Neural cell (in vitro differentiated cells): ENCODE measurements at regions not wholly inside any gene's neighbourhood (a gene's known extent, or its start where the extent isn't known, plus 50 kb on each side); places are given as distances from the start of the nearest gene placed in this dataset.

Source experiments
- H2AFZ ChIP-seq: fragments of 200-600, 300-800 bp; sonication (generic), shearing (Covaris generic); 2 replicates; pipeline ENCODE4 v1.6.0; 2014; ENCODE audit warnings: low read depth, mild to moderate bottlenecking, antibody characterized with exemption, low read length, moderate library complexity
- H3F3A ChIP-seq: fragments of 200-600 bp; shearing (Covaris generic); 2 replicates; pipeline ENCODE4 v1.6.1; 2016; ENCODE audit warnings: mild to moderate bottlenecking, moderate library complexity, mixed read lengths, antibody characterized with exemption, low read length; ENCODE audit not compliant: insufficient read depth, poor library complexity, severe bottlenecking
- H3K27ac ChIP-seq: fragments of 200-600, 300-800 bp; sonication (generic), shearing (Covaris generic); 2 replicates; pipeline ENCODE4 v1.5.1; 2014; ENCODE audit warnings: mild to moderate bottlenecking, low read length, moderate library complexity
- H3K27me3 ChIP-seq: fragments of 300-800, 200-600 bp; sonication (generic), shearing (Covaris generic); 2 replicates; pipeline ENCODE4 v1.6.0; 2014; ENCODE audit warnings: mild to moderate bottlenecking, low read depth, low read length, moderate library complexity; ENCODE audit not compliant: insufficient read depth
- H3K36me3 ChIP-seq: fragments of 300-800, 200-600 bp; sonication (generic), shearing (Covaris generic); 2 replicates; pipeline ENCODE4 v1.5.1; 2014; ENCODE audit warnings: mild to moderate bottlenecking, antibody characterized with exemption, low read length, moderate library complexity; ENCODE audit not compliant: insufficient read depth
- H3K4me2 ChIP-seq: fragments of 300-800, 200-600 bp; sonication (generic), shearing (Covaris generic); 2 replicates; pipeline ENCODE4 v1.6.0; 2014; ENCODE audit warnings: mild to moderate bottlenecking, low read length
- H3K4me3 ChIP-seq: fragments of 300-800, 200-600 bp; sonication (generic), shearing (Covaris generic); 2 replicates; pipeline ENCODE4 v1.5.1; 2014; ENCODE audit warnings: mild to moderate bottlenecking, low read length, moderate library complexity
- H3K79me2 ChIP-seq: fragments of 200-600 bp; shearing (Covaris generic); replicated peaks from 2 replicates; pipeline ENCODE4 v1.6.0; 2014; ENCODE audit warnings: mild to moderate bottlenecking, low read length, moderate library complexity; ENCODE audit not compliant: insufficient read depth
- H3K9ac ChIP-seq: fragments of 300-800, 200-600 bp; sonication (generic), shearing (Covaris generic); 2 replicates; pipeline ENCODE4 v1.6.1; 2016; ENCODE audit warnings: mild to moderate bottlenecking, low read length, mixed read lengths
- H3K9me2 ChIP-seq: fragments of 200-600 bp; shearing (Covaris generic); 2 replicates; pipeline ENCODE4 v1.6.1; 2016; ENCODE audit warnings: mild to moderate bottlenecking, low read length, mixed read lengths; ENCODE audit not compliant: insufficient read depth
- H3K9me3 ChIP-seq: fragments of 200-600, 300-800 bp; sonication (generic), shearing (Covaris generic); 2 replicates; pipeline ENCODE4 v1.6.1; 2016; ENCODE audit warnings: mild to moderate bottlenecking, mixed run types, low read length, moderate library complexity, mixed read lengths
- H4K20me1 ChIP-seq: fragments of 200-600 bp; shearing (Covaris generic); 2 replicates; pipeline ENCODE4 v1.6.1; 2016; ENCODE audit warnings: mild to moderate bottlenecking, mixed run types; ENCODE audit not compliant: insufficient read depth
- CTCF ChIP-seq: fragments of 450-650 bp; IDR thresholded peaks from 2 replicates; pipeline ENCODE4 v1.5.1; 2014; ENCODE audit warnings: antibody characterized with exemption, mild to moderate bottlenecking, moderate library complexity; ENCODE audit not compliant: poor library complexity, severe bottlenecking
- EP300 ChIP-seq: fragments of 450-650 bp; conservative IDR thresholded peaks from 2 replicates; pipeline ENCODE4 v1.6.1; 2014; ENCODE audit warnings: antibody characterized with exemption, mild to moderate bottlenecking, moderate library complexity; ENCODE audit not compliant: poor library complexity, severe bottlenecking
- EZH2 ChIP-seq: fragments of 200-600, 300-800 bp; shearing (Covaris generic), sonication (generic); IDR thresholded peaks from 2 replicates; pipeline ENCODE4 v1.6.1; 2014; ENCODE audit warnings: antibody characterized with exemption, low read length, borderline replicate concordance, mild to moderate bottlenecking; ENCODE audit not compliant: insufficient read depth, poor library complexity, severe bottlenecking
- MXI1 ChIP-seq: fragments of 450-650 bp; conservative IDR thresholded peaks from 2 replicates; pipeline ENCODE4 v1.6.1; 2014; ENCODE audit warnings: antibody characterized with exemption, mild to moderate bottlenecking; ENCODE audit not compliant: poor library complexity, severe bottlenecking
- POLR2AphosphoS5 ChIP-seq: IDR thresholded peaks from 2 replicates; pipeline ENCODE4 v1.6.1; 2012
- RAD21 ChIP-seq: fragments of 450-650 bp; conservative IDR thresholded peaks from 2 replicates; pipeline ENCODE4 v1.6.1; 2014; ENCODE audit warnings: antibody characterized with exemption, mild to moderate bottlenecking, moderate library complexity
- REST ChIP-seq: IDR thresholded peaks from 2 replicates; pipeline ENCODE4 v1.6.1; 2012; ENCODE audit warnings: borderline replicate concordance
- SMC3 ChIP-seq: fragments of 450-650 bp; conservative IDR thresholded peaks from 2 replicates; pipeline ENCODE4 v1.6.1; 2014; ENCODE audit warnings: antibody characterized with exemption, mild to moderate bottlenecking, moderate library complexity; ENCODE audit not compliant: poor library complexity
- TAF1 ChIP-seq: IDR thresholded peaks from 2 replicates; pipeline ENCODE4 v1.6.1; 2012; ENCODE audit warnings: low read depth

GRCh38 chr9:108085294-108085693, 595.7 kb upstream of the KLF4 start:
- Histone ChIP-seq H4K20me1 (no peaks in the 10 kb centered on the region), H3K4me3 (no peak overlapping the region), H3K27me3 (no peaks in the 10 kb centered on the region), H3F3A (no peaks in the 10 kb centered on the region), H3K9me2 (no peaks in the 10 kb centered on the region), H3K9ac (no peak overlapping the region), H2AFZ (no peak overlapping the region), H3K9me3 (no peaks in the 10 kb centered on the region), H3K27ac (no peak overlapping the region), H3K79me2 (no peaks in the 10 kb centered on the region), H3K4me2 (no peak overlapping the region), H3K36me3 (no peaks in the 10 kb centered on the region)
- TF ChIP-seq EZH2: no peak

- Histone ChIP-seq H3K9ac (no peak overlapping the region), H3K79me2 (no peaks in the 10 kb centered on the region), H3K27me3 (no peaks in the 10 kb centered on the region), H2AFZ (no peak overlapping the region), H3K27ac (no peak overlapping the region), H3K4me2 (no peak overlapping the region), H3K36me3 (no peaks in the 10 kb centered on the region), H3K9me2 (no peaks in the 10 kb centered on the region), H3K9me3 (no peaks in the 10 kb centered on the region), H3K4me3 (no peak overlapping the region), H3F3A (no peaks in the 10 kb centered on the region), H4K20me1 (no peaks in the 10 kb centered on the region)
- TF ChIP-seq SMC3: no peak
- no peak for TF ChIP-seq TAF1
- no peak for TF ChIP-seq EP300
- TF ChIP-seq POLR2AphosphoS5: no peak
These were observed 594.3 kb upstream of the KLF4 start for GRCh38 chr9:108083796-108084352.

- H2AFZ ChIP-seq: no peak overlapping the region
- H4K20me1 ChIP-seq: no peaks in the 10 kb centered on the region
- H3K4me2 ChIP-seq: no peak overlapping the region
These were observed 593.7 kb upstream of the KLF4 start for GRCh38 chr9:108083160-108083750.

More at GRCh38 chr9:108083160-108083750, 593.7 kb upstream of the KLF4 start:
- no peak overlapping the region for H3K4me3 ChIP-seq
- TF ChIP-seq MXI1 (no peak), RAD21 (no peak), TAF1 (no peak), CTCF (no peak), SMC3 (no peak), REST (no peak), EZH2 (no peak), POLR2AphosphoS5 (no peak), EP300 (no peak)
- H3K9me2 ChIP-seq: no peaks in the 10 kb centered on the region
- no peaks in the 10 kb centered on the region for H3K36me3 ChIP-seq
- no peaks in the 10 kb centered on the region for H3F3A ChIP-seq
- H3K9me3 ChIP-seq: no peaks in the 10 kb centered on the region
- H3K79me2 ChIP-seq: no peaks in the 10 kb centered on the region
- H3K27ac ChIP-seq: no peak overlapping the region
- H3K27me3 ChIP-seq: no peaks in the 10 kb centered on the region
- H3K9ac ChIP-seq: no peak overlapping the region
